Transverse colon (tissue), 4 donors: ENCODE measurements at regions not wholly inside any gene's neighbourhood (a gene's known extent, or its start where the extent isn't known, plus 50 kb on each side); places are given as distances from the start of the nearest gene placed in this dataset.

Experiments
- DNase-seq: peaks from one replicate; pipeline ENCODE4 v3.0.0-alpha.2; 2019
- H3K27ac ChIP-seq, 4 donors: fragments of 200-600 bp; sonication (generic); 2 replicates each; pipeline ENCODE4 v1.5.1; 2016 to 2018; ENCODE audit warnings: inconsistent platforms in 4 of 4
- H3K27me3 ChIP-seq: fragments of 200-600 bp; sonication (generic); 2 replicates; pipeline ENCODE4 v1.5.1; 2017; ENCODE audit warnings: inconsistent platforms
- H3K36me3 ChIP-seq, 4 donors: fragments of 200-600 bp; sonication (generic); 2 replicates each; pipeline ENCODE4 v1.5.1; 2017 to 2019; ENCODE audit warnings: inconsistent platforms in 4 of 4
- H3K4me1 ChIP-seq, 4 donors: fragments of 200-600 bp; sonication (generic); 2 replicates each; pipeline ENCODE4 v1.5.1; 2017 to 2020; ENCODE audit warnings: inconsistent platforms in 4 of 4
- H3K4me3 ChIP-seq, 4 donors: fragments of 200-600 bp; sonication (generic); 1 replicate in 1 of 4; 2 replicates in 3 of 4; pipeline versions ENCODE4 v1.5.1 to v1.6.1; 2017 to 2019; ENCODE audit warnings: inconsistent platforms in 4 of 4
- H3K9me3 ChIP-seq, 2 donors: fragments of 200-600 bp; sonication (generic); 2 replicates each; pipeline ENCODE4 v1.5.1; 2017 to 2019; ENCODE audit warnings: inconsistent platforms in 2 of 2
- EP300 ChIP-seq: sonication (generic); formaldehyde crosslinking; IDR thresholded peaks from one replicate; pipeline ENCODE4 v1.6.1; 2017; ENCODE audit warnings: antibody characterized with exemption, low read depth
- POLR2A ChIP-seq: fragments of 450-650 bp; IDR thresholded peaks from one replicate; pipeline ENCODE4 v1.6.1; 2016; ENCODE audit warnings: antibody characterized with exemption, mild to moderate bottlenecking, moderate library complexity
- POLR2AphosphoS5 ChIP-seq, 3 donors: sonication (generic); formaldehyde crosslinking; IDR thresholded peaks; one replicate each; pipeline ENCODE4 v1.6.1; 2016; ENCODE audit warnings: antibody characterized with exemption in 3 of 3
- WGBS, 2 donors: methylation state at CpG; one replicate each; pipeline ENCODE4 v1.1.5; 2018; ENCODE audit warnings: low coverage in 1 of 2; 5-methylcytosine and 5-hydroxymethylcytosine counted together
- in situ Hi-C, 4 donors: fragments of 200-750 bp; cut with MboI; loops; one replicate each; pipeline versions ENCODE4 v1.15.0 to v1.15.1; 2017; ENCODE audit warnings: low sequenced_read_pairs in 3 of 4, low pct_ligation_motif_present in 1 of 4, low pct_unique_long_range_greater_than_20kb in 1 of 4
- intact Hi-C: fragments of 100-400 bp; cut with DNase I; formaldehyde crosslinking; loops from one replicate; pipeline ENCODE4 v1.15.1; 2023; ENCODE audit warnings: low total_unique reads
- TF ChIP-seq, protein P1 (sequence below), 5 experiments: fragments of 200-600 bp in 3 of 5; fragments of 450-650 bp in 2 of 5; sonication (generic) in 3 of 5; IDR thresholded peaks; 1 replicate in 2 of 5; 2 replicates in 3 of 5; pipeline ENCODE4 v1.5.1; 2016 to 2017; ENCODE audit warnings: antibody characterized with exemption in 5 of 5, inconsistent platforms in 3 of 5, mild to moderate bottlenecking in 2 of 5, moderate library complexity in 1 of 5

DNA sequence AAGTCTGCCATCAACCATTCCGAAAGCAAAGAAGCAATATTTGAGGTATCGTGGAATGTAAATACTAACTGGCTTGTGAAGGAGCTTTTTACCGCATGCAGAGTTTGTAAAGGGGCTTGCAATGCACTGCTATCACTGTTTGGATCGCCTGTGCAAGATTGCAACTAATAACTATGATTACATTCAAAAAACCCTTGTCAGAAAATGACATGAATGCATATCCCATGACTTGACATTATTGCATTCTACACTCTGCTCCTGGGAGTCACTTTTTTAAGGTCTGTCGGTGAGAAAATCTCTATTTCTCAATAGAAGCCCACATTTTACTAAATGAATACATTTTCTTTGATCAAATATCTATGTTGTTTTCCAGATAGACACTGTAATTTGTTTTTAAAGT, 335.4 kb upstream of the SPTLC3 start:
- intact Hi-C loops: no loop called here

GRCh38 chr20:12677925-12678324, 330.8 kb upstream of the SPTLC3 start:
- 82 to 88% methylated on average over 1 of the region's 1 CpG for WGBS, 2 donors

More for the DNA sequence above, 335.4 kb upstream of the SPTLC3 start:
- Histone ChIP-seq H3K27ac (no peak overlapping the region), H3K4me3 (no peak overlapping the region), H3K4me1 (no peaks in the 10 kb centered on the region), H3K27me3 (no peaks in the 10 kb centered on the region), H3K36me3 (no peaks in the 10 kb centered on the region), H3K9me3 (no peaks in the 10 kb centered on the region)
- no peak for TF ChIP-seq POLR2A
- no peak for TF ChIP-seq POLR2AphosphoS5 (IDR thresholded peaks at IDR 0.05)
- TF ChIP-seq EP300: no peak
- TF ChIP-seq, protein P1, sequence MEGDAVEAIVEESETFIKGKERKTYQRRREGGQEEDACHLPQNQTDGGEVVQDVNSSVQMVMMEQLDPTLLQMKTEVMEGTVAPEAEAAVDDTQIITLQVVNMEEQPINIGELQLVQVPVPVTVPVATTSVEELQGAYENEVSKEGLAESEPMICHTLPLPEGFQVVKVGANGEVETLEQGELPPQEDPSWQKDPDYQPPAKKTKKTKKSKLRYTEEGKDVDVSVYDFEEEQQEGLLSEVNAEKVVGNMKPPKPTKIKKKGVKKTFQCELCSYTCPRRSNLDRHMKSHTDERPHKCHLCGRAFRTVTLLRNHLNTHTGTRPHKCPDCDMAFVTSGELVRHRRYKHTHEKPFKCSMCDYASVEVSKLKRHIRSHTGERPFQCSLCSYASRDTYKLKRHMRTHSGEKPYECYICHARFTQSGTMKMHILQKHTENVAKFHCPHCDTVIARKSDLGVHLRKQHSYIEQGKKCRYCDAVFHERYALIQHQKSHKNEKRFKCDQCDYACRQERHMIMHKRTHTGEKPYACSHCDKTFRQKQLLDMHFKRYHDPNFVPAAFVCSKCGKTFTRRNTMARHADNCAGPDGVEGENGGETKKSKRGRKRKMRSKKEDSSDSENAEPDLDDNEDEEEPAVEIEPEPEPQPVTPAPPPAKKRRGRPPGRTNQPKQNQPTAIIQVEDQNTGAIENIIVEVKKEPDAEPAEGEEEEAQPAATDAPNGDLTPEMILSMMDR (IDR thresholded peaks at IDR 0.05): no peak
- in situ Hi-C loops: no loop called here
- 69 to 71% methylated on average over 1 to 5 of the region's 5 CpGs for WGBS, 2 donors
- no peak for DNase-seq

DNA sequence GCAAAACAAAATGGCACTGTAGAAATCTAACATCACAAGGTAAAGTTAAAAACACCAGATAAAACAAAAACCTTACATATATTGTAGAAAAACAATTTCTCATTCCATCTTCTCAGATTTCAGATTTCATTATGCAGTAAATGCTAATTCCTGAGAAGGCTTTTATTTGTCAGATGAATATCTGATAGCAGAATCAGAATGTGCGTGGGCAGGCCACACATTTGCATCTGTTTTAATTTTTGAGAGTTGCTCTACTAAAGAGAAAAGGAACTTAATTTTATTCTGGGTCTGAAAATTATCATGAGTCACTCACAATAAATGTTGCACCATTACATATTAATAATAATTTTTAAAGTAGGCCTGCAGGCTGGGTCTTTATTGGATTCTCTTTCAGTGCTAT, 329.3 kb upstream of the SPTLC3 start:
- in situ Hi-C loops: no loop called here
- intact Hi-C loops: no loop called here
- WGBS, 2 donors: 88 to 100% methylated on average over 1 of the region's 1 CpG

More at GRCh38 chr20:12677925-12678324, 330.8 kb upstream of the SPTLC3 start:
- H3K4me1 ChIP-seq: no peaks in the 10 kb centered on the region
- TF ChIP-seq, protein P1 (IDR thresholded peaks at IDR 0.05): no peak
- TF ChIP-seq EP300: no peak
- TF ChIP-seq POLR2A: no peak
- TF ChIP-seq POLR2AphosphoS5 (IDR thresholded peaks at IDR 0.05): no peak
- H3K4me3 ChIP-seq: no peak overlapping the region
- no peak overlapping the region for H3K27ac ChIP-seq
- no peaks in the 10 kb centered on the region for H3K9me3 ChIP-seq
- no peak for DNase-seq
- in situ Hi-C loops: no loop called here
- no peaks in the 10 kb centered on the region for H3K27me3 ChIP-seq
- H3K36me3 ChIP-seq: no peaks in the 10 kb centered on the region
- intact Hi-C loops: no loop called here

DNA sequence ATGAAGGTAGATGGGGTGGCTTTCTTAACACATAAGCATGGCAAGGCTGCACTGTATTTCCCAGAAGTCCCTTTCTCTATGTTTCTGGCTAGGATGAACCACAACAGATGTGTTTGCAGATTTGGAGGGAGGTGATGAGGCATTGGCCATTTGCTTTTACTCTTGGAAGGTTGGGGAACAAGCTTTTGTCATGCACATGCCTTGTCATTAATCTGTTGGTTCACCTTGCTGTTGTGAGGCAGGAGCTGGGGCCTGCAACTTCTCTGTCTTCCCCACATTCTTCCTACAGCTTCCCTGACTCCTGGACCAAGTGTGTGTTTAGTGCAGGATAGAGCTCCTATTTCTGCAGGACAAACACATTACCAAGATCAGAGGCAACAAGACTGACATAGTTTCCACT, 326.2 kb upstream of the SPTLC3 start:
- H3K4me3 ChIP-seq: no peak overlapping the region
- no peaks in the 10 kb centered on the region for H3K9me3 ChIP-seq
- no peaks in the 10 kb centered on the region for H3K27me3 ChIP-seq
- in situ Hi-C loops: no loop called here
- TF ChIP-seq POLR2A (no peak), EP300 (no peak), POLR2AphosphoS5 (IDR thresholded peaks at IDR 0.05) (no peak)
- TF ChIP-seq, protein P1 (IDR thresholded peaks at IDR 0.05): no peak
- H3K4me1 ChIP-seq: no peaks in the 10 kb centered on the region
- H3K36me3 ChIP-seq: no peaks in the 10 kb centered on the region
- intact Hi-C loops: no loop called here
- H3K27ac ChIP-seq: no peak overlapping the region
- no peak for DNase-seq

More for the DNA sequence above, 329.3 kb upstream of the SPTLC3 start:
- TF ChIP-seq POLR2AphosphoS5 (IDR thresholded peaks at IDR 0.05): no peak
- no peak for DNase-seq
- H3K27ac ChIP-seq: no peak overlapping the region
- H3K4me1 ChIP-seq: no peaks in the 10 kb centered on the region
- no peak overlapping the region for H3K4me3 ChIP-seq
- no peaks in the 10 kb centered on the region for H3K36me3 ChIP-seq
- H3K27me3 ChIP-seq: no peaks in the 10 kb centered on the region
- H3K9me3 ChIP-seq: no peaks in the 10 kb centered on the region

DNA sequence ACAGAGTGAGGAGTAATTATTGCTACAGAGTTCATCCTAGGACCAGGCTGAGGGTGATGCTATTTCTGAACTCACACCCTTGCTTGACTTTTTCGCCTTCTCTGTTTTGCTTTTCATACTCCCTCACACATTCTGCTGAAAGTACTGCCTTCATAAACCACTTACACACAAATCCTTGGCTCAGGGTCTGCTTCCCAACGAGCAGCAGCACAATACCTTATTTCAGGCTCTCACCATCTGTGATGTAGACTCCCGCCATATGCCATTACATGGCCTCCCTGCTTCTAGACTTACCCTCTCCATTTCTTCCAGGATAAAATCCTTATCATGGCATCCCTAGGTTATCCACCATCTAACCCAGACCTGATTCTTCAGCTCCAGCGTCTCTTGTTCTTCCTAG, 321.3 kb upstream of the SPTLC3 start:
- TF ChIP-seq POLR2A (no peak), POLR2AphosphoS5 (IDR thresholded peaks at IDR 0.05) (no peak), EP300 (no peak)
- TF ChIP-seq, protein P1 (IDR thresholded peaks at IDR 0.05): no peak
- intact Hi-C loops: no loop called here
- no peak for DNase-seq
- in situ Hi-C loops: no loop called here
- Histone ChIP-seq H3K27ac (no peak overlapping the region), H3K4me3 (no peak overlapping the region), H3K4me1 (no peaks in the 10 kb centered on the region), H3K36me3 (no peaks in the 10 kb centered on the region), H3K27me3 (no peaks in the 10 kb centered on the region), H3K9me3 (no peaks in the 10 kb centered on the region)
- WGBS, 2 donors: 79 to 84% methylated on average over 4 of the region's 4 CpGs
